DND-41 (cell line): ENCODE measurements at regions not wholly inside any gene's neighbourhood (a gene's known extent, or its start where the extent isn't known, plus 50 kb on each side); places are given as distances from the start of the nearest gene placed in this dataset.
"Not testable (repeated sequence)": the region's sequence is repeated elsewhere in the genome, so short reads cannot be mapped to it uniquely, and the experiment has no call there.

Source experiments
- ATAC-seq: fragments of 200-7000 bp; cut with Tn5 transposase; 3 replicates; pipeline ENCODE4 v1.9.1; 2021; ENCODE audit warnings: low read depth; ENCODE audit not compliant: insufficient read depth
- DNase-seq: peaks from one replicate; pipeline ENCODE4 v3.0.0-alpha.2; 2020
- H2AFZ ChIP-seq: 2 replicates; pipeline ENCODE4 v1.6.0; 2012; ENCODE audit warnings: low read depth, low read length
- H3K27ac ChIP-seq: 2 replicates; pipeline ENCODE4 v1.5.1; 2012; ENCODE audit warnings: low read length, inconsistent platforms
- H3K27me3 ChIP-seq: fragments of 200-600 bp; sonication (generic); 2 replicates; pipeline ENCODE4 v1.6.0; 2012; ENCODE audit warnings: low read length, mild to moderate bottlenecking, inconsistent platforms; ENCODE audit not compliant: insufficient read depth, poor library complexity
- H3K36me3 ChIP-seq: 2 replicates; pipeline ENCODE4 v1.5.1; 2012; ENCODE audit warnings: low read length, inconsistent platforms; ENCODE audit not compliant: insufficient read depth
- H3K4me1 ChIP-seq: 2 replicates; pipeline ENCODE4 v1.5.1; 2012; ENCODE audit warnings: mild to moderate bottlenecking, low read length; ENCODE audit not compliant: insufficient read depth
- H3K4me2 ChIP-seq: 2 replicates; pipeline ENCODE4 v1.6.0; 2012; ENCODE audit warnings: mild to moderate bottlenecking, moderate library complexity, low read length, inconsistent platforms; ENCODE audit not compliant: insufficient read depth
- H3K4me3 ChIP-seq, 2 experiments: fragments of 200-600 bp in 1 of 2; shearing (Covaris generic) in 1 of 2; 2 replicates each; pipeline ENCODE4 v1.5.1; 2012 to 2016; ENCODE audit warnings: inconsistent platforms in 2 of 2, low read length in 2 of 2, mild to moderate bottlenecking in 2 of 2, low read depth in 1 of 2, moderate library complexity in 1 of 2
- H3K79me2 ChIP-seq: 2 replicates; pipeline ENCODE4 v1.6.0; 2012; ENCODE audit warnings: low read length, inconsistent platforms; ENCODE audit not compliant: insufficient read depth
- H3K9ac ChIP-seq: 2 replicates; pipeline ENCODE4 v1.6.0; 2012; ENCODE audit warnings: low read depth, mild to moderate bottlenecking, inconsistent platforms, low read length, moderate library complexity
- H3K9me3 ChIP-seq: 2 replicates; pipeline ENCODE4 v1.5.1; 2012; ENCODE audit warnings: low read length, moderate library complexity, mild to moderate bottlenecking, inconsistent platforms; ENCODE audit not compliant: insufficient read depth, severe bottlenecking
- H4K20me1 ChIP-seq: 2 replicates; pipeline ENCODE4 v1.6.0; 2012; ENCODE audit warnings: low read length; ENCODE audit not compliant: insufficient read depth
- CTCF ChIP-seq: IDR thresholded peaks from 2 replicates; pipeline ENCODE4 v1.5.1; 2012; ENCODE audit warnings: borderline replicate concordance, low read length, moderate library complexity, mild to moderate bottlenecking; ENCODE audit not compliant: poor library complexity, severe bottlenecking; ENCODE audit errors: extremely low read depth
- EZH2 ChIP-seq: IDR thresholded peaks from 3 replicates; pipeline ENCODE4 v1.6.1; 2012; ENCODE audit warnings: borderline replicate concordance, low read depth, mild to moderate bottlenecking, moderate library complexity, low read length, inconsistent platforms; ENCODE audit not compliant: severe bottlenecking

- H3K27me3 ChIP-seq, H3K4me1 ChIP-seq, H3K36me3 ChIP-seq, H3K27ac ChIP-seq, H3K9ac ChIP-seq, DNase-seq, ATAC-seq, H3K4me3 ChIP-seq, H3K9me3 ChIP-seq, H2AFZ ChIP-seq, H3K79me2 ChIP-seq, H3K4me2 ChIP-seq, H4K20me1 ChIP-seq: not testable (repeated sequence)
- TF ChIP-seq CTCF: peak; percentile 12
Observed at GRCh38 chr3:75604286-75604934, 59.7 kb upstream of the FRG2C start.

- not testable (repeated sequence) for ATAC-seq, H3K79me2 ChIP-seq, H3K9ac ChIP-seq, H3K9me3 ChIP-seq, H3K27ac ChIP-seq, H3K27me3 ChIP-seq, DNase-seq, H3K4me2 ChIP-seq, H2AFZ ChIP-seq, H3K4me1 ChIP-seq, H4K20me1 ChIP-seq, H3K4me3 ChIP-seq, H3K36me3 ChIP-seq
Observed at GRCh38 chr3:75607996-75608395, 56.1 kb upstream of the FRG2C start.

- not testable (repeated sequence) for H3K27ac ChIP-seq, H3K9ac ChIP-seq, H3K4me3 ChIP-seq, H3K27me3 ChIP-seq, H2AFZ ChIP-seq, DNase-seq, H3K36me3 ChIP-seq, H3K4me1 ChIP-seq, H3K4me2 ChIP-seq, H3K79me2 ChIP-seq, H3K9me3 ChIP-seq, H4K20me1 ChIP-seq, ATAC-seq
Observed at GRCh38 chr3:75609598-75609997, 54.5 kb upstream of the FRG2C start.

- no peaks in the 10 kb centered on the region for H4K20me1 ChIP-seq
- ATAC-seq (no peak), DNase-seq (no peak)
- no peak overlapping the region for H2AFZ ChIP-seq
- no peaks in the 10 kb centered on the region for H3K9me3 ChIP-seq
- H3K4me3 ChIP-seq: no peak overlapping the region
- no peaks in the 10 kb centered on the region for H3K36me3 ChIP-seq
- H3K79me2 ChIP-seq: no peaks in the 10 kb centered on the region
- TF ChIP-seq EZH2 (no peak), CTCF (no peak)
- no peak overlapping the region for H3K27ac ChIP-seq
- H3K4me1 ChIP-seq: no peaks in the 10 kb centered on the region
- no peaks in the 10 kb centered on the region for H3K27me3 ChIP-seq
- H3K9ac ChIP-seq: no peak overlapping the region
- no peak overlapping the region for H3K4me2 ChIP-seq
Observed at GRCh38 chr3:75610773-75611172, 53.4 kb upstream of the FRG2C start.

- not testable (repeated sequence) for H3K9me3 ChIP-seq, H3K27ac ChIP-seq, DNase-seq, H3K27me3 ChIP-seq, H2AFZ ChIP-seq, H4K20me1 ChIP-seq, ATAC-seq, H3K4me3 ChIP-seq, H3K79me2 ChIP-seq, H3K9ac ChIP-seq, H3K36me3 ChIP-seq, H3K4me1 ChIP-seq, H3K4me2 ChIP-seq
Observed at GRCh38 chr3:75611724-75612460, 52.2 kb upstream of the FRG2C start.
